GM19351 (cell line): ENCODE measurements at regions not wholly inside any gene's neighbourhood (a gene's known extent, or its start where the extent isn't known, plus 50 kb on each side); places are given as distances from the start of the nearest gene placed in this dataset.

Source experiments
- ATAC-seq: cut with Tn5 transposase; IDR thresholded peaks from one replicate; pipeline ENCODE4 v1.9.1; 2021; ENCODE audit warnings: mild to moderate bottlenecking, moderate library complexity; ENCODE audit not compliant: unreplicated experiment

DNA sequence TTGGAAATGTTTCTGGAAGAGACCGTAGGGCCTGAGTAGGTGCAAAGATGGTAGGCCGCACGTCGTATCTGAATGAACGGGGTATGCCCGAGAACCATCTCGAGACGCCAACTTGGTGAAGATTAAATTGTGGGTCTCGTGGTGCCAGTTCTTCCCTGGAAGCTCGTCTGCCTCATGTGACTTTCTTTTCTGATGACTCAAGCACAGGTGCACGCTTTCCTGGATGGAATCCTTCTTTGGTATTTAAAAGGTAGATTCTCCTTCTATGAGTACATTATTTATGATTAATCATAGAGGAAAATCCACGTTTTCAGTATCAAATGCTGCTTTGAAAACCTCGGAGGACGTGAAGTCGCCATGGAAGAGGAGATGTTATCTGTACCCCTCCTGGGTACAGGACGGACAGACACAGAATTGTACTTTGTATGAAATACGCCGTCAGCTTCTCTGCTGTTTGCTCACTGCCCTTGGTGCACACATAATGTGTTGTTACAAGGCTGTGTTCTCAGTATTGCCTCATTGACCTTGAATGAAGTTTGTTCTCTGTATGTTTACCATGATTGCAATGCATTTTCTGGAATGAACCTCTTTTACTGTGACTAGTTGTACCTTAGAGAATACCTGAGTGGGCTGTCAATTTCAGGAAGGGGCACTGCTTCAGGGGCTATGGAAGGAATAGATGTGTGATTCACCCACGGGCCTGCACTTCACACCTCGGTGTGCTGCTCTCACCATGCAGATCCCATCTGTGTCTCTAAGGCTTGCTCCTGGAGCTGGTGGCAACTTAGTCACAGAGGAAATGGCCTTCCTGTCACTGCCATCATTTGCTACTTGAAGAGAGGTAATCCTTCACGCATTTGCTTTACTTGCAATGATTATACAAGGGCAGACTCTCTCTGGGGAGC, 137.3 kb upstream of the RTL1 start:
- ATAC-seq = no peak

DNA sequence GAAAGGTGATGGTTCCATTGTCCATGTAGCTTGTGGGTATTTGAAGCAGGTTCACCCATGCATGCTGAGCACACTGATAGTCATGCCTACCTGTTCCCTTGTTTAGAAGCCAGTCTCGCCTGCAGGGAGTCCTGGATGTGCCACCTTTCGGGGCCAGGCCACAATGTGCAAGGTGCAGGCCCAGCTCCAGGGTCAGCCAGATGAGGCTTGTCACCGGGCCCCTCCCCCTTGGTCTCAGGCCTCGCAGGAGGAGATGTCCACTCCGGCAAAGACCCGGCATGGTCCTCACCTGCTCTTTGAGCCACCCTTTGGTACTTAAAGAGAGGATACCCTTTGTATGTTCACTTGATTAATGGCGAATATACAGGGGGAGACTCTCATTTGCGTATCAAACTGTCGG, 140.4 kb upstream of the RTL1 start:
- ATAC-seq = no peak

- no peak for ATAC-seq
Observed at GRCh38 chr14:101044741-101045140, 141.2 kb upstream of the RTL1 start.

GRCh38 chr14:101045511-101045910, 142.0 kb upstream of the RTL1 start:
- no peak for ATAC-seq

DNA sequence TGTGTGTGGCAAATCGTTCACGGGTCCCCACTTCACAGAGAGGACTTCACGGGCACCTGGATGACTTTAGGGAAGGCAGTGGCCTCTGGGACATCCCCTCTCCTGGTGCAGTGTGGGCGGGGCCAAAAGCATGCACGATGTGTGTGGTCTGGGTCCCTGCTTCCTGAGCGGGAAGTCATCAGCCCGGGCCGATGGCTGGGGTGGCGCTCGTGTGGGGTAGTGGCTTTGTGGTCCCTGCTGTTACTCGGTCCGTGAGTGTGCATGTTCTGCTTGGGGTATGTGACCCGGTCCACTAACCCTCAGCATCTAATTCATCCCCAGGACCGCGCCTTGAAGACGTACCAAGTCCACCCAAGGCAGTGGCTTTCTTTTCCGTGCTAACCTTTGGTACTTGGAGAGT, 142.5 kb upstream of the RTL1 start:
- no peak for ATAC-seq

- no peak for ATAC-seq
Observed at GRCh38 chr14:101047326-101047725, 143.8 kb upstream of the RTL1 start.

DNA sequence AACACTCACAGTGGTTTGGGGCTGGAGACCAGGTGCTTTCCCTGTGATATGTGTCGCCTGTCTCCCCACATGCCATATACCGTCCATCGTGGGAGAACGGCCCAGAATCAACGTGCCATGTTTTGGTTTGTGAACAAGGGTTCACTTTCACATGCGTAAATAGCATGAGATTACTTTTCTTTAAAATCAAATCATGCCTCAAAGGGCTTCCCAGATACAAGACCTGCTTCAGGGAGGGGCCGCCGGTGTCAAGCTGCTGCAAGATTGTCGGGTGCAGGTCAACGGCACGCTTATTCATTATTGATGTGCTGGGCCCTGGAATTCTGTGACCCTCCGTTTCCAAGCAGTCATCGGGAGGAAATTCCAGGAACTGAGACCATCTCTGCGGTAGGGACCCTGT, 145.2 kb upstream of the RTL1 start:
- ATAC-seq = no peak

GRCh38 chr14:101049511-101049910, 146.0 kb upstream of the RTL1 start:
- ATAC-seq = no peak

DNA sequence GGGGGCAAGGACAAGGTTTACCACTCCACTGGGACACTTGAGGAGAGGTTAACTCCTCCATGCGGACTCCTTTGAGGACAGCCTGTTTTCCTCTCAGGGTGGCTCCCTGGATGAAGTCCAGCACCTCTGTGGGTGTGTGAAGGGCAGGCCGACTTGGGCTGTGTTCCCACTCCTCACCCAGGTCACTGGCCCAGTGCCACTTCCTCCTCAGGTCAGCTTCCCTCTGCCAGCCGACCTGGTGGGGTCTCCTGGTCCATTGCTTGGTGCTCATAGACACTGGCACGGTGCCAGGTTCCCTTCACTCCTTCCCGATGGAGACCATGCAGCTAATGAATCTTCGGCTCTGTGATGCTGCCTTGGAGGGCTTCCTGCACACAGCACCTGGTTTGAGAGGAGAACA, 146.4 kb upstream of the RTL1 start:
- no peak for ATAC-seq

DNA sequence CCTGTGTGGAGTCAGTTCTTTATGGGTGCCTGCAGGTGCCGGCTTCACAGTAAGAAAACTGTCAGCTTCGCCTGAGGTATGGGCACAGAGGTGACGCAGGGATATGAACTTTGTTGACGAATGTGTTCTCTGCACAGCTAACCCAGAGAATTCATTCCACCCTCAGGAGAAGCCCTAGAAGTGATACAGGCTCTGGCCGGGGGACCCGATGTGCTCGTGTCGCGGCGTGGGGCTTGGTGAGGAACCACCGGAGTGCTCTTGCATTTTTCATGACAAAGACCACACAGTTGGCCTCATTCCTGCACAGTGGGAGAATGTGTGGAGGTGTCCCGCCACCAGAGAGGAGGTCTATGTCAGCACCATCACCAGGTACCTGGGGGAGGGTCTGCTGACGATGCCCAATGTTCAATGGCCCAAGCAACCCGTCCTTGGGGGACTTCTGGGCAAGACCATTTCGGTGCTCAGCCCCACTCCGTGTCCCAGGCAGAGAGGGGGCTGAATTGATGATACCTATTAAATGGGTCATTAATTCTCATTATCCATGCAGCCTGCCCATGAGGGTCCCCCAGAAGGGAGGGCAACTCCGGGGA, 147.5 kb upstream of the RTL1 start:
- ATAC-seq = no peak

GRCh38 chr14:101054671-101055070, 151.1 kb upstream of the RTL1 start:
- no peak for ATAC-seq

DNA sequence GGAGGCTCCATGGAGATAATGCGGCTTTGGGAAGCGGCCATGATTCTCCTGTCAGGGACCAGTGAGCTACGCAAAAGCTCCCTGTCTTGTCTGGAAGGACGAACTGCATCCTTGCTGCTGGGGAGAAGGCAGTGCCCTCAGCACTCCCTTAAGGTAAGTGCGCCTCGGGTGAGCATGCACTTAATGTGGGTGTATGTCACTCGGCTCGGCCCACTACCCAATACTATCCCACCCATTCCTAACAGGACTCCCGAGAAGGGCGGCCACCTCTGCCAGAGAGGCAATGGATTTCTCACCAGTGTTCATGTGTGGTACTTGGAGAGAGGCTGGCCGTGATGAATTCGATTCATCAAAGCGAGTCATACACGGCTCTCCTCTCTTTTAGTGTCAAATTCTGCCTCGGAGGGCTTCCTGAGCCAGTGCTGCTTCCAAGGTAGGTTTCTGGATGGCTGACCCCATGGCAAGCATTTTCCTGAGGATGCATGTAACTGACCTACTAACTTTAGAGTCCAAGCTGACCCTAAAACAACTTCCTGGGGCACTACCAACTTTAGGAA, 151.7 kb upstream of the RTL1 start:
- no peak for ATAC-seq

- no peak for ATAC-seq
Observed at GRCh38 chr14:101055776-101056374, 152.4 kb upstream of the RTL1 start.

- ATAC-seq = no peak
Observed at GRCh38 chr14:101056446-101056845, 152.9 kb upstream of the RTL1 start.

DNA sequence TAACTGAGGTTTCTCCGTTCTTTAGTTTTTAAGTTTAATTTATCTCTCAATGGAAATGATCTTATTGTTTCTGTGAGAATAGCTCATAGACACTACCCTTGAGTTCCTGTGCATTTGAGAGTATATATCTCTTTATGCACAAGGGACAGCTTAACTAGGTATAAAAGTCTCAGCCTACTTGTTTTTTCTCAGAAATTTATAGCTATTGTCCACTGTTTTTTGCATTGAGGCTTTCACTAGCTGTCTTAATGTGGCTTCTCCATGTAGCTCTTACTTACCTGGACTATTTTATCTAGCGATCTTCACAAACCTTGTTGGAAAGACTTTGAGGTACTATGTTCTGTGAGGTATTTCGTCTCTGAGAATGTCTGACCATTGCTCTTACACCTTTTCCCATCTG, 153.9 kb upstream of the RTL1 start:
- no peak for ATAC-seq

DNA sequence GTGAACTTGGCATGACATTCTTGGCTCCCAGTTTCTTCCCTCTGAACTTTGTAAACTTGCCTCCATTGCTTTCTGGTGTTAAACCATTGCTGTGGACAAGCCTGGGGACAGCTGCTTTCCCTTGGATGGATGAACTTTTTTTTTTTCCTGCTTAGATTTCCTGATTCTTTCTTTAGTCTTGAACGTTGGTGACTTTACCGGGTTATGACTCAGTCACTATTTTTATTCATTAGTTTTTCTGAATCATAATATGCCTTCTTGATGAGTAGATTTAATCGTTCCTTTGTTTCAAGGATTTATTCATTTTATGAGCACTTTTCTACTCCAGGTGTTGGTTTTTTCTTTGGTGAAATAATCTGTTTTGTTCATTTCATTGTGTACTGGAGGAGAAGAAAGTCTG, 155.0 kb upstream of the RTL1 start:
- no peak for ATAC-seq

DNA sequence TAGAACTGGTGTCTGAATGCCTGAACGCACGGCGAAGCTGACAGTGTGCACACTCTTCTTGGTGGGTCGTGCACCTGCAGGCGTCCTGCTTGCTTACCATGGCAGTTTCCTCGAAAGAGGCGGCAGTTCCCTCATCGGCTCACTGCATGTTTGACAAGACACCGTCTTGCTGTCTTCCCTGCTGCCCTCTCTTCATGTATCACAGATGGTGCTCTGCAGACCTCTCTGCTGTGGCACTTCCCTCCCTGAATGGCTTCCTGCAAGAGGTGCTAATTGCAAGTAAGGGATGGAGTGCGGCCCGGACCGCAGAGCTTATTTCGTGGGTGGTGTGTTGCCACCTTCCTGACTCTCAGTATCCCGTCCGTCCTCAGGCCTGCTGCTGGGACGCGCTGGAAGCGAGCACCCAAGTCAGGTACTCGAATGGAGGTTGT, 156.7 kb upstream of the RTL1 start:
- no peak for ATAC-seq

DNA sequence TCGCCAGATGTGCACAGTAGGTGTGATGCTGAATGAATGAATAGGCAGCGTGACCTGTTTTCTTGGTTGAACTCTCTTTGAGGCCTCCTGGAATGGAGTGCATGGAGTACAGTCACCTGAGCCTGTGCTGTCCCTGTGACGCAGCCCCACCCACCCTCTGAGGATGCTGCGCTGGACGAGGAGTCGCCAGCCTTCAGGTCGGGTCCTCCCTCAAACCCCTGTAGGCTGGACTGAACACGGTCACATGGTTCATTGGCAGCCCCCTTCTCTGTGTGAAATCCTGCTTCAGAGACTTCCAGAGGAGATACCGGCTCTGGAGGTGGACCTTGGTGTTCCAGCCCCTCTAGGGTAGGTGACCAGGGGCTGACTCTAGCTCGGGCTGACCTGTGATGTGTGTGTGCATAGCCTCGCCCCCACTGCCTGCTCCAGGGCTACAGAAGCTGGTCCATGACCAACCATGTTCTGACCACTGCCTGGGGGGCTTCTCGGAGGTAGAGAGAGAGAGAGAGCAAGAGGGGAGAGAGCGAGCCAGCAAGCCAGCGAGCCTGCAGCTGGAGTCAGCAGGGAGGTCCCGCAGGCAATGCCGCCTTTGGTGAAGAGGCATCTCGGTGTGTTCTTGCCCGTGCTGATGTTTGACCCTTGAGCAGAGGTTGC, 158.0 kb upstream of the RTL1 start:
- no peak for ATAC-seq

DNA sequence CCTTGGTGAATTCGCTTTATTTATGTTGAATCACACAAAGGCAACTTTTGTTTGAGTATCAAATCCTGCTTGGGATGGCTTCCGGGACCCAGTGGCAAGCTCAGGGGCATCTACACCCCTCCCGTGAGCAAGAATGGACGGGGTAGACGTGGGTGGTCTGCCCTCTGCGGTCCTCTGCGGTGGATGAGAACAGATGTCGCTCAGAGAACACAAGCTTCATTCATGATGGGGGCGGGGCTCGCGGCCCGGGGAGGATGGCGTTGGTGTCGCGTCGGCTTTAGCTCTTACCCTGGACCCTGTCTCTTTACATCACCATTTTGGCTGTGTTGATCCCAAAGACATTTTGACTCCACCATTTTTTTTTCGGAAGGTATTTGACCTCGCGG, 158.5 kb upstream of the RTL1 start:
- ATAC-seq = no peak

DNA sequence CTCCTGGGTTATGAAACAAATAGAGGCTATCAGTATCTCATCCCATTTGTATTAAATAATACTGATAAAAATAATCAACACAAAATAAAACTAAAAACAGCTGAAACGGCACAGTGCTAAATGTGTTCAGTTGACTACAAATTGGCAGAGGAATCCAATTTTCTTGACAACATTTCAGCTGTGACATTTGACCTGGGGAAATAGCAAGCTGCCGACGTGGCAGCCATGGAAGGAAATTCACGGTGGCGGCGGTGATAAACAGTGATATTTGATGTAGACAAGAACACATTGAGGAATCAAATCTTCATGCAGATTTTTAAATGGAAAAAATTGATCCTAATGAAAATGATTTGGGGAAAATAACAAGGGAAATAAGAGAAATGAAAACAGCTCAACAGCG, 159.1 kb upstream of the RTL1 start:
- ATAC-seq = no peak

DNA sequence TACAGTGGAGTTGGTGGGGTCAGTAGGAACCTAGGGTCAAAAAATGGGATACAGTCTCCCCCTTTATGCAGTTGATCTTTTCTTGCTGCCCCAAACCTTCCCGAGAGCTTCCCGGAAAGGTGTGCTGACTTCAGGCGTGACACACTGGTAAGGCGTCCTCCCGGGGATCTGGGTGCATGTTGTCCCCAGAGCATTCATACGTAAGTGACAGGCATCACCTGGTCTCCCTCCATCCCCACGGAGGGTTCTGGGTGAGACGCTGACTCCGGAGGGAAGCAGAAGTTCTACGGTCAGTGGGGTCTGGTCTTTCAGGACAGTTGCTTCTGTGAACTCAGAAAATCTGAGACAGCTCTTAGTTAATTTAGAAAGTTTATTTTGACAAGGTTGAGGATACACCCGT, 159.6 kb upstream of the RTL1 start:
- no peak for ATAC-seq
